ENCODE measurements at regions not wholly inside any gene's neighbourhood (a gene's known extent, or its start where the extent isn't known, plus 50 kb on each side); places are given as distances from the start of the nearest gene placed in this dataset.

GRCh38 chr12:77362509-77363210 lies 297.3 kb upstream of the E2F7 start:
- DNase-seq: peak in 1 of 2 donors; percentile 51
- Histone ChIP-seq H3K9me3 (ENCODE audit: control insufficient read depth in 2 of 2, insufficient read depth in 1 of 2, low read depth in 1 of 2, low read length in 1 of 2) (no peaks in the 10 kb centered on the region), H3K27me3 (ENCODE audit: control insufficient read depth in 3 of 3, insufficient read depth in 3 of 3, low read length in 3 of 3) (no peaks in the 10 kb centered on the region), H3K27ac (ENCODE audit: low read depth in 1 of 3, low read length in 2 of 3) (peak overlapping the region in 1 of 3 donors; percentile 5), H3K4me1 (ENCODE audit: control insufficient read depth in 3 of 3, insufficient read depth in 2 of 3, low read depth in 1 of 3, low read length in 2 of 3) (no peaks in the 10 kb centered on the region), H3K4me3 (ENCODE audit: low read depth in 1 of 3, low read length in 3 of 3) (peak overlapping the region in 1 of 3 donors; percentile 4), H3K36me3 (ENCODE audit: control insufficient read depth in 3 of 3, insufficient read depth in 2 of 3, low read depth in 1 of 3, low read length in 3 of 3) (no peaks in the 10 kb centered on the region)
- 44 to 49% (median 46%) methylated on average over 7 of the region's 7 CpGs for WGBS, 3 donors
- no peak for FAIRE-seq

GRCh38 chr12:77357655-77358054 lies 292.3 kb upstream of the E2F7 start:
- Histone ChIP-seq H3K4me1 (ENCODE audit: control insufficient read depth in 3 of 3, insufficient read depth in 2 of 3, low read depth in 1 of 3, low read length in 2 of 3) (no peaks in the 10 kb centered on the region), H3K27me3 (ENCODE audit: control insufficient read depth in 3 of 3, insufficient read depth in 3 of 3, low read length in 3 of 3) (no peaks in the 10 kb centered on the region), H3K36me3 (ENCODE audit: control insufficient read depth in 3 of 3, insufficient read depth in 2 of 3, low read depth in 1 of 3, low read length in 3 of 3) (no peaks in the 10 kb centered on the region), H3K9me3 (ENCODE audit: control insufficient read depth in 2 of 2, insufficient read depth in 1 of 2, low read depth in 1 of 2, low read length in 1 of 2) (no peaks in the 10 kb centered on the region), H3K27ac (ENCODE audit: low read depth in 1 of 3, low read length in 2 of 3) (no peak overlapping the region), H3K4me3 (ENCODE audit: low read depth in 1 of 3, low read length in 3 of 3) (no peak overlapping the region)
- DNase-seq: no peak
- 92 to 94% (median 93%) methylated on average over 6 of the region's 6 CpGs for WGBS, 3 donors
- FAIRE-seq: no peak

DNA sequence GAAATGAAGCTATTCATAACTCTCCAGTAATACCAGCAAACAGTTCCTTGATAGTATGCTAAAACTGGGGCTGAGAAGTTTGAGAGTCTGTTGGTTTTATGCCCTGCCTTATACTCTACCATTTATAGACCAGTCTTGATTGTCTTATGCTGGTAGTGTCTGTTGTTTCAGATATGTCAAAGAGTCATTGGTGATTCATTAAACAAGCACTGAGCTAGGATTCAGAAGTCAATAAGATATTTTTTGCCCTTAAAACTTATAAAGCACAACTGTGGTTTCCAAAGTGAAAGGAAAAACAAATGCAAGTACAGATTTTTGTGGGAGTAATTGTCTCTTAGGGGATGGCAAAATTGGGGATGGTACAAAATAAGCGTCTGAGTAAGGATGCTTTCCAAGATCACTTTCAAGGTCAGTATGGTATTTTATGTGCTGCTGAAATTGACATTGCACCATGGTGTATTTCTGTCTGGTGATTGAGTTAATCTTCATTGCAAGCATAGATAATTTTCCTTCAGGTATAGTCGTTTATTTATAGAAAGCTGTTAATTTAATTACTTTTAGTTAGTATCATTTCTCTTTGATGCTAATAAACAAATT lies 289.5 kb upstream of the E2F7 start:
- Histone ChIP-seq H3K9me3 (ENCODE audit: control insufficient read depth in 2 of 2, insufficient read depth in 1 of 2, low read depth in 1 of 2, low read length in 1 of 2) (no peaks in the 10 kb centered on the region), H3K4me3 (ENCODE audit: low read depth in 1 of 3, low read length in 3 of 3) (no peak overlapping the region), H3K36me3 (ENCODE audit: control insufficient read depth in 3 of 3, insufficient read depth in 2 of 3, low read depth in 1 of 3, low read length in 3 of 3) (no peaks in the 10 kb centered on the region), H3K27me3 (ENCODE audit: control insufficient read depth in 3 of 3, insufficient read depth in 3 of 3, low read length in 3 of 3) (no peaks in the 10 kb centered on the region), H3K4me1 (ENCODE audit: control insufficient read depth in 3 of 3, insufficient read depth in 2 of 3, low read depth in 1 of 3, low read length in 2 of 3) (peaks cover 0 to 5% (median 0%) of the 10 kb centered on the region in 3 donors), H3K27ac (ENCODE audit: low read depth in 1 of 3, low read length in 2 of 3) (no peak overlapping the region)
- FAIRE-seq (no peak), DNase-seq (no peak)
- WGBS, 3 donors: 50 to 62% (median 59%) methylated on average over 2 of the region's 2 CpGs

GRCh38 chr12:77352946-77353345 lies 287.6 kb upstream of the E2F7 start:
- FAIRE-seq (no peak), DNase-seq (no peak)
- Histone ChIP-seq H3K4me3 (ENCODE audit: low read depth in 1 of 3, low read length in 3 of 3) (no peak overlapping the region), H3K4me1 (ENCODE audit: control insufficient read depth in 3 of 3, insufficient read depth in 2 of 3, low read depth in 1 of 3, low read length in 2 of 3) (peaks cover 0 to 10% (median 0%) of the 10 kb centered on the region in 3 donors), H3K27me3 (ENCODE audit: control insufficient read depth in 3 of 3, insufficient read depth in 3 of 3, low read length in 3 of 3) (no peaks in the 10 kb centered on the region), H3K27ac (ENCODE audit: low read depth in 1 of 3, low read length in 2 of 3) (no peak overlapping the region), H3K9me3 (ENCODE audit: control insufficient read depth in 2 of 2, insufficient read depth in 1 of 2, low read depth in 1 of 2, low read length in 1 of 2) (no peaks in the 10 kb centered on the region), H3K36me3 (ENCODE audit: control insufficient read depth in 3 of 3, insufficient read depth in 2 of 3, low read depth in 1 of 3, low read length in 3 of 3) (no peaks in the 10 kb centered on the region)
- 60 to 79% (median 75%) methylated on average over 1 of the region's 1 CpG for WGBS, 3 donors

DNA sequence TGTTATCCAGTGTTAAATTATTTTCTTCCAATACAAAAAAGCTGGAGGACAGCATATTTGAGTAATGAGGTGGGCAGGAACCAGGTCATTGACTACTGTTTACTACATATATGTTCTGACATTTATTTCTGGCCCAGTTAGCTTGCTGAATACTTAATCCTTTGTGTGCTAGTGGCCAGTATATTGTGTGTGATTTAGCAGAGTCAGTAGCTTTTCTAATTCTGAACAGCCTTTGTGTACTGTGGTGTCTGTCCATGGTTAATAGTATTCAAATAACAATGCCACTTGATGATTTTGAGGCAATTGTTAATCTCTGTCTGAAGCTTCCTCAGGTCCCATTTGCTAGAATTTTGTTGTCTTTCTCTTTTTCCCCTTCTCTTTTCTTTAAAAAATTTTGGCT lies 286.5 kb upstream of the E2F7 start:
- Histone ChIP-seq H3K36me3 (ENCODE audit: control insufficient read depth in 3 of 3, insufficient read depth in 2 of 3, low read depth in 1 of 3, low read length in 3 of 3) (no peaks in the 10 kb centered on the region), H3K9me3 (ENCODE audit: control insufficient read depth in 2 of 2, insufficient read depth in 1 of 2, low read depth in 1 of 2, low read length in 1 of 2) (no peaks in the 10 kb centered on the region), H3K4me1 (ENCODE audit: control insufficient read depth in 3 of 3, insufficient read depth in 2 of 3, low read depth in 1 of 3, low read length in 2 of 3) (peaks cover 0 to 10% (median 0%) of the 10 kb centered on the region in 3 donors), H3K27me3 (ENCODE audit: control insufficient read depth in 3 of 3, insufficient read depth in 3 of 3, low read length in 3 of 3) (no peaks in the 10 kb centered on the region), H3K4me3 (ENCODE audit: low read depth in 1 of 3, low read length in 3 of 3) (no peak overlapping the region), H3K27ac (ENCODE audit: low read depth in 1 of 3, low read length in 2 of 3) (no peak overlapping the region)
- DNase-seq: no peak
- FAIRE-seq: no peak

DNA sequence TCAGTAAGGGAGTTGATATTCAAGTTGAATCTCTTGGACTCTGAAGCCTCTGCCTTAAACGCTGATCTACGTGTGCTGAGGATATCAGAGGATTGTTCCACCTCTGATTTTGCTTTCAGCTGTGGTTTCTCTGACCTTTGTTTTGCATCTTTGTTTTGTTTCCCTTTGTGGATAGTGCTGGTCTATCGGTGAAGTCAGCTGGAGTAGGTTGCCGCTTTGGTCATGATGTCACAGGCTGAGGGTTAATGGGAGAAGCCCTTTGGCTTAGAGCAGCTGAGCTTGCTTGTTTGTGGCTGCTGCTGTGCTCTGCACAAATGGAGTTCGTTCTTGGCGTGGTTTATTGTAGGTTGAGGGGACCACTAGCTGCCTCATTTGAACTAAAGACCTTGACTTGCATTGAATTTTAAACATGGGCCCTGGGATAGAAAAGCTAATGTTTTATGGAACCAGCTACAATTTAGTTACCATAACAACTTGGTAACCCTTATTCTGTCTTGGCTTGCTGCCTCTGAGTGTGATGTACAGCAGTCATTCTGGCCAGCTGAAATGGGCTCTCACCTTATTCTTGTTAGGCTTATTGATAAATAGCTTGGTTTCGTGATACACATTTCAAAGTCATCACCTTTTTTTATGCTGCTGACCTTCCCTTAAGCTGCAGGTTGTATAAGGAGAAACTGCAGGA lies 284.5 kb upstream of the E2F7 start:
- 40 to 64% (median 42%) methylated on average over 7 of the region's 7 CpGs for WGBS, 3 donors

GRCh38 chr12:77347017-77347416 lies 281.6 kb upstream of the E2F7 start:
- WGBS, 3 donors: 36 to 50% (median 37%) methylated on average over 2 of the region's 2 CpGs
- no peak for FAIRE-seq
- H3K4me1 ChIP-seq (ENCODE audit: control insufficient read depth in 3 of 3, insufficient read depth in 2 of 3, low read depth in 1 of 3, low read length in 2 of 3): peaks cover 0 to 16% (median 0%) of the 10 kb centered on the region in 3 donors

More for the DNA sequence above, 284.5 kb upstream of the E2F7 start:
- no peak for FAIRE-seq
- H3K4me1 ChIP-seq (ENCODE audit: control insufficient read depth in 3 of 3, insufficient read depth in 2 of 3, low read depth in 1 of 3, low read length in 2 of 3): peaks cover 0 to 10% (median 0%) of the 10 kb centered on the region in 3 donors
- H3K27ac ChIP-seq (ENCODE audit: low read depth in 1 of 3, low read length in 2 of 3): peak overlapping the region in 1 of 3 donors; percentile 40
- H3K9me3 ChIP-seq (ENCODE audit: control insufficient read depth in 2 of 2, insufficient read depth in 1 of 2, low read depth in 1 of 2, low read length in 1 of 2): no peaks in the 10 kb centered on the region
- H3K4me3 ChIP-seq (ENCODE audit: low read depth in 1 of 3, low read length in 3 of 3): peak overlapping the region in 1 of 3 donors; percentile 2
- DNase-seq: peak in 1 of 2 donors; percentile 81
- no peaks in the 10 kb centered on the region for H3K36me3 ChIP-seq (ENCODE audit: control insufficient read depth in 3 of 3, insufficient read depth in 2 of 3, low read depth in 1 of 3, low read length in 3 of 3)
- no peaks in the 10 kb centered on the region for H3K27me3 ChIP-seq (ENCODE audit: control insufficient read depth in 3 of 3, insufficient read depth in 3 of 3, low read length in 3 of 3)

GRCh38 chr12:77345336-77345735 lies 280.0 kb upstream of the E2F7 start:
- 36 to 42% (median 39%) methylated on average over 1 of the region's 1 CpG for WGBS, 3 donors

More at GRCh38 chr12:77347017-77347416, 281.6 kb upstream of the E2F7 start:
- Histone ChIP-seq H3K4me3 (ENCODE audit: low read depth in 1 of 3, low read length in 3 of 3) (no peak overlapping the region), H3K27me3 (ENCODE audit: control insufficient read depth in 3 of 3, insufficient read depth in 3 of 3, low read length in 3 of 3) (no peaks in the 10 kb centered on the region), H3K27ac (ENCODE audit: low read depth in 1 of 3, low read length in 2 of 3) (no peak overlapping the region), H3K36me3 (ENCODE audit: control insufficient read depth in 3 of 3, insufficient read depth in 2 of 3, low read depth in 1 of 3, low read length in 3 of 3) (no peaks in the 10 kb centered on the region), H3K9me3 (ENCODE audit: control insufficient read depth in 2 of 2, insufficient read depth in 1 of 2, low read depth in 1 of 2, low read length in 1 of 2) (no peaks in the 10 kb centered on the region)
- DNase-seq: no peak

More at GRCh38 chr12:77345336-77345735, 280.0 kb upstream of the E2F7 start:
- Histone ChIP-seq H3K36me3 (ENCODE audit: control insufficient read depth in 3 of 3, insufficient read depth in 2 of 3, low read depth in 1 of 3, low read length in 3 of 3) (no peaks in the 10 kb centered on the region), H3K27ac (ENCODE audit: low read depth in 1 of 3, low read length in 2 of 3) (no peak overlapping the region), H3K4me1 (ENCODE audit: control insufficient read depth in 3 of 3, insufficient read depth in 2 of 3, low read depth in 1 of 3, low read length in 2 of 3) (peaks cover 0 to 19% (median 0%) of the 10 kb centered on the region in 3 donors), H3K27me3 (ENCODE audit: control insufficient read depth in 3 of 3, insufficient read depth in 3 of 3, low read length in 3 of 3) (no peaks in the 10 kb centered on the region), H3K9me3 (ENCODE audit: control insufficient read depth in 2 of 2, insufficient read depth in 1 of 2, low read depth in 1 of 2, low read length in 1 of 2) (no peaks in the 10 kb centered on the region), H3K4me3 (ENCODE audit: low read depth in 1 of 3, low read length in 3 of 3) (no peak overlapping the region)
- FAIRE-seq (no peak), DNase-seq (no peak)
